Duodenal mucosa (tissue), 2 donors: ENCODE measurements at regions not wholly inside any gene's neighbourhood (a gene's known extent, or its start where the extent isn't known, plus 50 kb on each side); places are given as distances from the start of the nearest gene placed in this dataset.

Experiments
- H3K27ac ChIP-seq: one replicate; pipeline ENCODE4 v1.7.0; 2013; ENCODE audit warnings: low read depth, low read length
- H3K27me3 ChIP-seq, 2 donors: one replicate each; pipeline ENCODE4 v1.7.0; 2013; ENCODE audit warnings: low read length in 2 of 2, control low read depth in 1 of 2; ENCODE audit not compliant: insufficient read depth in 2 of 2, control insufficient read depth in 1 of 2
- H3K36me3 ChIP-seq, 2 donors: one replicate each; pipeline ENCODE4 v1.7.0; 2013; ENCODE audit warnings: low read length in 2 of 2, control low read depth in 1 of 2; ENCODE audit not compliant: insufficient read depth in 2 of 2, control insufficient read depth in 1 of 2
- H3K4me1 ChIP-seq, 2 donors: one replicate each; pipeline ENCODE4 v1.7.0; 2013; ENCODE audit warnings: low read length in 2 of 2, control low read depth in 1 of 2; ENCODE audit not compliant: insufficient read depth in 2 of 2, control insufficient read depth in 1 of 2
- H3K4me3 ChIP-seq, 2 donors: one replicate each; pipeline ENCODE4 v1.7.0; 2013; ENCODE audit warnings: low read length in 2 of 2, low read depth in 1 of 2
- H3K9ac ChIP-seq, 2 donors: one replicate each; pipeline ENCODE4 v1.7.0; 2013; ENCODE audit warnings: low read length in 2 of 2, low read depth in 1 of 2
- H3K9me3 ChIP-seq, 2 donors: one replicate each; pipeline ENCODE4 v1.7.0; 2013; ENCODE audit warnings: low read length in 2 of 2, control low read depth in 1 of 2; ENCODE audit not compliant: control insufficient read depth in 1 of 2

- no peaks in the 10 kb centered on the region for H3K36me3 ChIP-seq
- no peaks in the 10 kb centered on the region for H3K27me3 ChIP-seq
- no peak overlapping the region for H3K9ac ChIP-seq
- H3K4me1 ChIP-seq, result no peaks in the 10 kb centered on the region
- no peak overlapping the region for H3K4me3 ChIP-seq
- H3K9me3 ChIP-seq, result peaks cover 0 to 10% of the 10 kb centered on the region in 2 donors
- no peak overlapping the region for H3K27ac ChIP-seq
Observed at GRCh38 chr2:34069604-34070003, 470.5 kb upstream of the FAM98A start.

GRCh38 chr2:34050413-34050812 is 451.3 kb upstream of the FAM98A start:
- Histone ChIP-seq H3K27ac (no peak overlapping the region), H3K9ac (no peak overlapping the region), H3K36me3 (no peaks in the 10 kb centered on the region), H3K4me1 (no peaks in the 10 kb centered on the region), H3K9me3 (peaks cover 0 to under 1% of the 10 kb centered on the region in 2 donors), H3K27me3 (no peaks in the 10 kb centered on the region), H3K4me3 (no peak overlapping the region)

GRCh38 chr2:34045101-34045655 is 446.1 kb upstream of the FAM98A start:
- Histone ChIP-seq H3K27ac (no peak overlapping the region), H3K27me3 (no peaks in the 10 kb centered on the region), H3K36me3 (no peaks in the 10 kb centered on the region), H3K9ac (no peak overlapping the region), H3K4me1 (no peaks in the 10 kb centered on the region), H3K4me3 (no peak overlapping the region), H3K9me3 (peaks cover 0 to 3% of the 10 kb centered on the region in 2 donors)

GRCh38 chr2:34037886-34038285 is 438.8 kb upstream of the FAM98A start:
- Histone ChIP-seq H3K4me1 (no peaks in the 10 kb centered on the region), H3K4me3 (no peak overlapping the region), H3K27me3 (no peaks in the 10 kb centered on the region), H3K27ac (no peak overlapping the region), H3K9ac (no peak overlapping the region), H3K36me3 (no peaks in the 10 kb centered on the region), H3K9me3 (peaks cover 0 to 3% of the 10 kb centered on the region in 2 donors)

- peaks cover 0 to under 1% of the 10 kb centered on the region in 2 donors for H3K9me3 ChIP-seq
- H3K36me3 ChIP-seq, result no peaks in the 10 kb centered on the region
- H3K27ac ChIP-seq, result no peak overlapping the region
- H3K4me3 ChIP-seq, result no peak overlapping the region
- H3K4me1 ChIP-seq, result no peaks in the 10 kb centered on the region
- H3K9ac ChIP-seq, result no peak overlapping the region
- H3K27me3 ChIP-seq, result no peaks in the 10 kb centered on the region
Observed at GRCh38 chr2:34037157-34037556, 438.1 kb upstream of the FAM98A start.

- no peaks in the 10 kb centered on the region for H3K9me3 ChIP-seq
- no peaks in the 10 kb centered on the region for H3K27me3 ChIP-seq
- H3K4me3 ChIP-seq, result no peak overlapping the region
- H3K36me3 ChIP-seq, result no peaks in the 10 kb centered on the region
- H3K27ac ChIP-seq, result no peak overlapping the region
- no peaks in the 10 kb centered on the region for H3K4me1 ChIP-seq
- no peak overlapping the region for H3K9ac ChIP-seq
Observed at GRCh38 chr2:34031097-34031496, 432.0 kb upstream of the FAM98A start.

- no peak overlapping the region for H3K4me3 ChIP-seq
- no peaks in the 10 kb centered on the region for H3K4me1 ChIP-seq
- H3K27me3 ChIP-seq, result no peaks in the 10 kb centered on the region
- H3K27ac ChIP-seq, result no peak overlapping the region
- no peaks in the 10 kb centered on the region for H3K36me3 ChIP-seq
- H3K9ac ChIP-seq, result no peak overlapping the region
- H3K9me3 ChIP-seq, result no peaks in the 10 kb centered on the region
Observed at GRCh38 chr2:34030273-34030672, 431.2 kb upstream of the FAM98A start.

GRCh38 chr2:34029073-34029472 is 430.0 kb upstream of the FAM98A start:
- Histone ChIP-seq H3K27ac (no peak overlapping the region), H3K9ac (no peak overlapping the region), H3K4me1 (no peaks in the 10 kb centered on the region), H3K27me3 (no peaks in the 10 kb centered on the region), H3K36me3 (no peaks in the 10 kb centered on the region), H3K9me3 (no peaks in the 10 kb centered on the region), H3K4me3 (no peak overlapping the region)

- Histone ChIP-seq H3K4me1 (no peaks in the 10 kb centered on the region), H3K27ac (no peak overlapping the region), H3K9ac (no peak overlapping the region), H3K36me3 (no peaks in the 10 kb centered on the region), H3K9me3 (peaks cover 0 to 4% of the 10 kb centered on the region in 2 donors), H3K27me3 (no peaks in the 10 kb centered on the region), H3K4me3 (no peak overlapping the region)
Observed at GRCh38 chr2:34025196-34025595, 426.1 kb upstream of the FAM98A start.

GRCh38 chr2:34012715-34013302 is 413.7 kb upstream of the FAM98A start:
- Histone ChIP-seq H3K9me3 (peaks cover 0 to 5% of the 10 kb centered on the region in 2 donors), H3K27ac (no peak overlapping the region), H3K4me1 (no peaks in the 10 kb centered on the region), H3K4me3 (no peak overlapping the region), H3K27me3 (no peaks in the 10 kb centered on the region), H3K9ac (no peak overlapping the region), H3K36me3 (no peaks in the 10 kb centered on the region)
